HG02938 (cell line): ENCODE measurements at regions not wholly inside any gene's neighbourhood (a gene's known extent, or its start where the extent isn't known, plus 50 kb on each side); places are given as distances from the start of the nearest gene placed in this dataset.

ENCODE experiments used
- ATAC-seq: cut with Tn5 transposase; IDR thresholded peaks from one replicate; pipeline ENCODE4 v1.9.1; 2021; ENCODE audit warnings: mild to moderate bottlenecking, moderate library complexity; ENCODE audit not compliant: unreplicated experiment

DNA sequence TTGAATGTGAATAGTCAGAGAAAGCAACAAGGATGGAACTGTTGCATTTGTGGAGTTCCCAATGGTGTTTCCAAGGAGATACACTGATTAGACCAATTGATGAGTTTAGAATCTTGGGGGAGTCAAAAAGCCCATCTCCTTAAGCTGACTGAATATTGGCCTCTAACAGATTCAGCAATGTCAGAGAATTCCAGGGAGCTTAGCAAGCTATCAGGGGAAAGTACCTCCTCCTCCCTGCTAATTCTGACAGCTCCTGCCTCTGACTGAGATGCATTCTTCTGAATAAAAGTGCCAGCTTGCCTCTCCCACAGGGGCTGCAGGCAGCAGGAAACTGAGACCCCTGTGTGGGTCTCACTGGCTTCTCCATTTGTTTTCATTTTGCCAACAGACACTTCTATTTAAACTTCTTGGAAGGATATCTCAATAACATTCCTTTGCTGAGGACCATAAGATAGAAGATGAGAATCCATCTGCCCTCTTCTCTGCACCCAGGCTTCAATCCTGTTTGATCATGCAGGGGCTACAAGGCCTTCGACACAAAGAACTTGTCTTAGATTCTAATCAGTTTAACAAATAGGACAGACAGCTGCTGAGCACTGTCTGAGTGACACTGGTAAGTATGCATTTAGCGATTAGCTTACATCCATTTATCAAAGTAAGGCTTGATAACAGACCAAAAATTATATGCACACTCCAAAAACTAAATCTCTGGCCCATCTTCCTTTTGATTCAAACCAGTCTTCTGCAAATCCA lies 1080.8 kb downstream of the TUSC7 start:
- no peak for ATAC-seq

DNA sequence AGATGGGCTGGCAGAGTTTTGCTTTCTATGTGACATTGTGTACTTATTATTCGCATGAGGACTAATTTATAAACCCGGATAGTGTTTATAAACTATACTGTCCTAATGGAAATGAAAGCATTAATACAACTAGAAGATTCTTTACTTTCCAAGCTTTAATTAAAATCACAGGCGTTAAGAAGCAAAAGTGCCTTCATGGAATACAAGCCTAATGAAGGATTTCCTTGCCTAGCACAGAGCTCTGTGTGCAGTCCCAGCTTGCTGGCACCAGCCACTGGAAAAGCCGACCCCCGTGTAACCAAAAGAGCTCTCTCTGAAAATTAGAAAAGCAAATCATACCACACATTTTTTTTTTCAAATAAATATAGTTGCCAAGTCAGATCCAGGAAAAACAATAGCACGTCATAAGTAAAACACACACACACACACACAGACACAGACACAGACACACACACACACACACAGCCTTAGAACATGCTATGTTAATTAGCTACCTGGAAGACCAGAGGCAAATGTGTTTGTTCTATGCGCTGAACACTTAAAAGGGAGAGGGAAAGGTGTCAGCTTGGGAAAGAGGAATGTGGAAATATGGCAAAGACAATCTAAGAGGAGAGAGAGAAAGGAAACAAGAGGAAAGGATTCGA lies 1084.2 kb downstream of the TUSC7 start:
- no peak for ATAC-seq

DNA sequence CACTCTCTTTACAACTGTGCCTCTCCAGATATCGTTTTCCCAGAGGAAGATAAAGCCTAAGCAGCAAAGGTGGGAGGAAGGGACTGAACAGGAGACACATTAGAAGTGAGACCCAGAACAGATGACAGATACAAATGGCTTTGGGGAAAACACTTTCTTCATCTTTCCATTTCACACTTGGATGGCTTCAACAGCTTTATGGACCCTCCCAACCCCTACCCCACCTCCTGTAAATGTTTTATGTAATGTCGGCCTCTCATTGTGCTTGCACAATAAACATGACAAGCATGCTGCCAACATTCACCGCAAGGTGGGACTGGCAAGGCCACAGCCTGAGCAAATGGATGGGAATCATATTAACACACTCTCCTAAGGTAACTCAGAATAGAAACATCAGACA lies 1088.6 kb downstream of the TUSC7 start:
- no peak for ATAC-seq

DNA sequence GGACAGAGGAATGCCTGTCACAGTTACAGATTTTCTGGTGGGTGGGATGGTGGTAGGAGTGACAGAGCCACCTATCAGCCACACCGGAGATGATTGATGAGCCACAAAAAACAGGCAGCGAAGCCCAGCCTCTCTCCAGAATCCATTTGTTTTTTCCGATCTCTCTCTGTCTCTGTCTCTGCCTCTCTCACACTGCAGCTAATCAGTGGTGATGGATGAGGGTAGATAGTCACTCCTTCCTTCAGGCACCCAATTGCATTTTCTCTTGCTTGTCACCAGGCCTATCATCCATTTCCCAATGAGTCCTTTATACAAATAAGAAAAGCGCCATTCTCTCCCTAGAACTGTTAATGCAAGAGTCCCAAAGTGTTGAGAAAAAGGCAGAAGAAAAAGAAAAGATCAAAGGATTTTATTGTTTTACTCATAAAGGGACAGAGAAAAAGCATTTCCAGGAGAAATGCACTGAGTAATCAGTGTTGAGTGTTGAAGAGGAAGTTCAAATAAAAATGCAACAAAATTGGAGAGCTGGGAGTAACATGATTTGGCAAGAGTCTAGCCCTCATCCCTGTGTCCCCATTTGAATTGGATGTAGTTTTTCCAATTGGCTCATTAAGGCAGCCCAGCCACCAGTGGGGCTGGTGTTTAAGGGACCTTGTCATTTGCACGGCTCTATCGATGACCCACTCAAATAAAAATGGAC lies 1089.3 kb downstream of the TUSC7 start:
- no peak for ATAC-seq

DNA sequence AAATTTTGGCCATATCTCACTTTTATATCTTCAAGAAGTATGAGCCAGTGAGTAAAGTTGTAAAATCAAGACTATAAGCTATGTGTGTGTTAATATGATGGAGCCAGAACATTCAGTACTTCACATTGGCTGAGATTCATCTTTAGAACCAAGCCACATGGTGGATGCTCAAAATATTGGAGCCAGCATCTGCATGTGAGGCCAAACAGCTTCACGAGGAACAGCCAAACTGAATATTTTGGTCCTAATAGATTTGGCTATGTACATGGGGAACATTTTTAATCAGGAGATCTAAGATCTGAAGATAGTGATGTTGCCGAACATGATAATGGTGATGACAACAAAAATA lies 1089.8 kb downstream of the TUSC7 start:
- no peak for ATAC-seq

DNA sequence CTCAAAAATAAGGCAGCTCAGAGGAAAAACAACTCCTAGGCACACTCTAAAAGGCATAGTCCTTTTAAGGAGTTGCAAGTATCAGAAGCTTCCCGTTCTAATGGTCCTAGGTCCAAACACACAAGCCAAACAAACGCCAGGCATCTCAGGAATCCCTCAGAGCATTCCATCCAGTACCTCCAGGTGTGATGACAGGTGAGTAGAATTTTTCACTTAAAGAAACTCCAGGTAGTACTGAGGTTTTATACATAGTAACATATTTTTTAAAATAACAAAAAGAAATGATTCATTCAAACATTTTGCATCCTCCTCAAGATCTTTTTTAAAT lies 1092.3 kb downstream of the TUSC7 start:
- ATAC-seq, result no peak

DNA sequence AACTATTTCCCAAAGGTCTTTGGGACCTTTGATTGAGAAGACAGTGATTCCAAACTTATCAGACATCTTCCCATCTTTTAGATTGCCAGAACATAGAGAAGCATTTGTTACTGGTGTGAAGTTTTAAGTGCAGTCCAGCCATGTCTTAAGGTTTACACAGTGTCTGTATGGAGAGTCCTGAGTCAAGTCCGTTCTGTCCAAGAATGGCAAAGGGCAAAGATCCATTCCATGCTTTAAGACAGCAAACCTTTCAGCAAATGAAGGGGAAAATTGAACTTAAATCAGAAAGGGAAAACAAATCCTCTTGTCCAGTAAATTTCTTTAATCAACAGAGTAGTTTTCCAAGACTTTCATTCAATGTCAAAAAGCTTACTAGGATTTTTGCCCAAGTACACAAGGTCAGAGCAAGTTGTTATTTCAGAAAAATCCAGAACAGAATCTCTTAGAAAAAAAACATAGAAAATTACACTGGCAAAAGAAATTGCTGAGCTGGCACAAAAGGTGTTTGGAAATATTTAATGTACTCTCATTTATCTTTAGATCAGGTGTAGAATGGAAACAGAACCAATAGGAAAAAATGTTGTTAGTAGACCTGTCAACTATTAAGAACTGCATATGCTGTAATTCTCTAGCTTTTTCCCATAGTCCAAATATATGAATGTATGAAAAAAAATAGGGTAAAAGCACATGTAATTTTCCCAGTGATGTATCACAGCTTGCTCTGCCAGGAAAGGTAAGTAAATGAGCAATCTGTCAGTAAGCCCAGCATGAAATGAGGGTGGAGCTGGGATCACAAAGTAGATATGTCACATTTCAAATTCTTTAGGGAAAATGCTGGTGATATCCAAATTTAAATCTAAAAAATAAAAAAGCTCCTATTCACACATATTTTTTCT lies 1099.9 kb downstream of the TUSC7 start:
- ATAC-seq, result no peak

DNA sequence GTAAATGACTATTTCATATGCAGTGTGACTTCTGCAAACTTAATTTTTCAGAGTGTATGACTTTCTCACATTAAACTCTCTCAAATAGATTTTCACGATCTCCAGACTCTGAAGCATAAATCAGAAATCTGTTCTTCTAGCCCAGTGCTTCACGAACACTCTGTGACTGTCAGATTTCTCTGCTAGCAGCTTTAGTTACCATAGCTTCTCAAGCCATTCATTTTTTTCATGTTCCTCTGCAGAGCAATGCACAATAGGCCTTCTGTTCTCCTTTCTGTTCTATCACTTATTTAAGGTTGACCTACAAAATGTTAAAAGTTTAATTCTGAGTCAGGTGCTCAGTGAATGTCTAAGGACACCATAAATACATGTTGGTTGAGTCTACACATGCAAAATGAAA lies 1102.2 kb downstream of the TUSC7 start:
- no peak for ATAC-seq

DNA sequence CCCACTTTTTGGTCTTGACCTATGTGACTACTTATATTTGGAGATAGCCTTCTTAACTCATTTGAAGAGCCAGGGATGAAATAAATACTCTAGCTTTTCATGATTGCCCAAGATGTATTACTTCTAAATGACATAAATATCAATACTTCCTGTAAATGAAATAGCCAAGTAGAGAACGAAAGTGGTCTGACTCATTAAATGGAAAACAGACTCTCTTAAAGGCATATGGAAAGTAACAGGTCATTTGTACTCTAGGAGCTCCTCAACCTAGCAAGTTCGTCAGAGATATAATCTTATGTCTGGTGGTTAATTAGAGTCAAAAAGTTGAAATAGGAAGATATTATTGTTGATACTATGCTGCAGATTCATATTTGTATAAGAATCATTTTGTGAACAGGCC lies 1105.4 kb downstream of the TUSC7 start:
- no peak for ATAC-seq

DNA sequence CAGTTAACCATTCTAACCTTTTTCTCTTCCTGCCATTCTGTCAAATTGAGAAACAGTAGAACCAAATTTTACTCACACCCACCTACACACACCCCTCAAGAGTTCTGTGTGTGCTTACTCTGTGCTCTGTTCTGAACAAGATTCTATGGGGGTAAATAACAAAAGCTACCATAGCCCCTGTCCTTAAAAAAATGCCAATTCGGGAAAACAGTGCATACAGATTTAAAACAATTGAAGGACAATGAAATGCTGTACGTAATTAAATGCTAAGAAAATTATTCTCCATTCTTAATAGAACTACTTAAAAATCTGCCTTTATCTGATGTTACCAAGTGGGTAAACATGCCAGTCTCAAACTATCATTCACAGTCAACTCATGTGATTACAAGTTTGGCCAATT lies 1107.5 kb downstream of the TUSC7 start:
- ATAC-seq, result no peak

DNA sequence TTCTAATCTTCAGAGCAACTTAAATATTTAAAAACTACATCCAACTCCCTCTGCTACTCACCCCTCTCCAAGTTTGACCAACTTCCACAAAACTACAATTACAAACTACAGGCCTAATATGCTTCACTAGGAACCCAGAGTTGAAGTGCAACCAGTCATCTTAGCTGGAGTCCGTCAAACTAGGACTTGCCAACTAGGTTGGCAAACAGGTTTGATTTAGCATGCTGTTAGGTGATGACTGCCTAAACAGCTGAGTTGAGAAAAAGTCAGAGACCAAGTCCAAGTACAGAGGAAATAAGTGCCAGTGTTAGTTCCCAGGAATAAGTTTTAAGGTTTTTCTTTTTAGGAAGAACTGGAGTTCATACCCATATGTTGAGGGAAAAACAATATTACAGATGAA lies 1109.0 kb downstream of the TUSC7 start:
- no peak for ATAC-seq

DNA sequence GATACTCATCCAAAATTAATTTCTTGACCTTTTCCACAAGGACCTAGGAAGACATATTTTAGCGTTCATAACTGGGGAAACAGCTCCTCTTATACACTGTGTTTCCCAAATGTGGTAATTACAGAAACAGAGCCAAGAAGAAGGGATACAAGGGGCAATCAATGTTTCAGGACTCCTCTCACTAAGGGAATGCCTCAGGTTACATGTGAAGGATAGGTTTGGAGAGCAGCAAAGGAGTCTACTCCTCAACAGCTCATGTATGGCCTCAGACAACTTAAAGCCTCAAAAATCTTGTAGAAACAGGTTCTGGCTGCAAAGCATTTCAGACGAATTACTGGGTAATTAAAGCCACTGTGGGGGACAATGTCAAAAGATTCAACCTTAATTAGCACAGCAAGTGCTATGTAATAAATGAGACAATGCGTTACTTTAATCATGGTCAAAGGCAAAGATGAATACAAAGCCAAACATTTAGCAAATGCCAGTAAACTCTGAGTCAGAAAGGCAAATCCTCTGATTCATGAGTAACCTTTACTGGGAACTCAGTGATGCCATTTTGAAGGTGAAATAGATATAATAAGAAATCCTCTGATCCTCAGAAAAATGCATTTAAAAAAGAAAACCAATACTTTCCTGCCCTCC lies 1111.2 kb downstream of the TUSC7 start:
- no peak for ATAC-seq

DNA sequence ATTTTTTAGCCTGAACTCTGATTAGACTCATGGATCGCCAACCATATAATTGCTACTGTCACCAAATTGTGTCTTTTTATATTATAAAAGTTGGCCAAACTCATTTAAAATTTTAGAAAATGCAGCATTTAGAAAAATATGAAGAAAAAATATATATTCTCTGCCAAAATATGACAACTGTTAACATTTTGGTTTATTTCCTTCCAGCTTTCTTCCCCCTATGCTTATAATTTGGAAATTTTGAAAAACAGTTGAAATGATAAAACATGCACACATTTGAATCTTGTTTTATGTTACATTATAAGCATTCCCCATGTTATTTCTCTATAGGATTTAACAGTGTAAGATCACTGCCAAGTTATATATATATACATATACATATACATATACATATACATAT lies 1112.8 kb downstream of the TUSC7 start:
- no peak for ATAC-seq

DNA sequence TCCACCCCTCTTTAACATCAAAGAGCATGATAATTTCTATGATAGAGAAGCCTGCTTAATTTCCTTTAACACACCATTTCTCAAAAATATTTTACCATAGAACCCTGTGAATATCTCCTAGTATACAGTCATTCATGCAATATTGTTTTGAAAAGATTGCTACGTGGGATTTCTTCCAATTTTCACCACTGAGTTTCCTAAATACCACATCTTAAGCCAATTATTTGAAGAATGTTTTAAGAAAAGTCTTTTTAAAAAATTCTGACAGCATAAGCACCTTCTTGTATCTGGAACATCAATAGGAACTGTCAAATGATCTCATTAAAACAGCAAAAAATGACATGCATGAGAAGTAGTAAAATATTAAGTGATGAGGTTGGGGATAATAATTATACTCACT lies 1126.7 kb downstream of the TUSC7 start:
- ATAC-seq, result no peak

DNA sequence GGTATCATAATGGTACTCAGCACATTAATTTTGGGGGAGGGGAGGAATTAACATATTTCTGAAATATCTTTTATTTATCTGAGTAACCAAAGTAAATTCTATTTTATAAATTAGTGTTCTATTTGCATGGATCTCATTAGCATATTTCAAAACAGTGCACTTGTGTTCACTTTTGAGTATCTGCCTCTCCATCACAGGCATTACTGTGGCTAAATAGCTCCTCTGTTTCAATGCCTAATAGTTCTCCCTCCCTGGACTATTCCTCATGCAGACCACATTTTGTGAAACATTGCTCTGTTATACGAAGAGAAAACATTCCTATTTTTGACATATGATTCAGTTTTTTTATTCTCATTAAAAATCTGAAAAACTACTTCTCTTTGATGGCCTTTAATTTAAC lies 1127.8 kb downstream of the TUSC7 start:
- no peak for ATAC-seq

DNA sequence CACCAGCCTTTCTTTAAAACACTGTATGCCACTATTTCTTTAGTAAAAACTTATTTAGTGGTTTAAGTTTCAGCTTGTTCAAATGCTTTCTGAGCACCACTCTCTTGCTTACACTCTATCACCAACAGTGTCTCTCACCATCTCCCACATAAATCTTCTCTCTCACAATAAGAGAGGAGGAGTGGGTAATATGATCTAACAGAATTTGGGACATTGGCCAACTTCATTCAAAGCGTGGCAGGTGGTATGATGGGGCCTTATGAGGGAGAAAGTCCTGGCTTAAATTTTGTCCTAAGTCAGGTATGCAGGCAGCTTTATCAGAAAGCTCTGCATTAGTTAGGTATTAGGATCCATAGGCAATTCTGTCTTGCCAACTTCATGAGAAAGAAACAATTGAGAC lies 1132.5 kb downstream of the TUSC7 start:
- ATAC-seq, result no peak

DNA sequence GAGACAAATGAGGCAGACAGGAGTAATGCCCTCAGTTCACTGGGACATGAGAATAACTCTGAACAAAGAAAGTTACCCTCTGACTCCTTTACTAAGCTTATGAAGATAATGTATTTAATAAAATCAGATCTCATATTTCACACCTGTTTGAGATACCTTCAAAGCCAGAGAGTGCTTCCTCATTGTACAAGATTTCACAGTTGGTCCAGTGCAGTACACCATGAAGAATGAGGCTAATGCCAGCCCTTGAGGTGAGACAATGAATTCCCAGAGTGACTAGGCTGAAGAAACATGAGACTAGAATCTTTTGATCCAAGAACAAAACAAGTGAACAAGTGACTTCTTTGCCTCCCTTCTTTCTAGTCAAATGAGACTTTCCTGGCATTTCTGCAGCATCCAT lies 1133.8 kb downstream of the TUSC7 start:
- no peak for ATAC-seq

DNA sequence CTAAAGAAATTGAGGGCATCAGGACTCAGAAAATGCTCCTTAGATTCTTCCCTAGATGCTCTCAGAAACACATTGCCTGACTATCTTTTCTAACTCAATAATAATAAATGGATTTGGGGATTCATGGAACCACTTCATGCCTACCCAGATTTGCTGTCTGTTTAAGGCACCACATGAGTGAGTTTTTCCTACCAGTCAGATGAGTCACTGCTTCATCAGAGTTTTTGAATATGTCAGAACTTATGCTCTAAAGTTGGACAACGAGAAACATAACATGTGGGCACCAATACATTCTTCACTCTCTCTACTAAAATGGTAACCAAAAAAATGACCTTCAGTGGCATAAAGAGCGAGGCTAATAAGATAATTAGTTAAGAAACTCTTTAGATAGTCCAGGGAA lies 1135.1 kb downstream of the TUSC7 start:
- ATAC-seq, result no peak

DNA sequence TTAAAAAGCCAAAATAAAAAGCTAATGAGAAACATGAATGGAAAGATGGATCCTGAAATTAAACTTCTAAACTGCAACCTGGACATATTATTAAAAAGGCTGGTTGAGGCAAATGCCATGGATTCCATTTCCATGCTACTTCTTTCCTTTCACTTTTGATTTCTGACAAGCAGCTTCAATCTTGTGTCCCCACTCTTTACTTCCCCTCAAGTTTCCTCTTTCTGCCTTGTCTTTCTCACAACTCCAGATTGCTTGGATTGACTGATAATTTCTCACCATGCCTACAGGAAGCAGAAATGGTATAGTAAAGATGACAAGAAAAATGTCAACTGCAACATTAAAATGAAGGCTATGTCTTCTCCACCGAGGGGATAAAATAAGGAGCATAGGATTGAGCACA lies 1136.7 kb downstream of the TUSC7 start:
- no peak for ATAC-seq

DNA sequence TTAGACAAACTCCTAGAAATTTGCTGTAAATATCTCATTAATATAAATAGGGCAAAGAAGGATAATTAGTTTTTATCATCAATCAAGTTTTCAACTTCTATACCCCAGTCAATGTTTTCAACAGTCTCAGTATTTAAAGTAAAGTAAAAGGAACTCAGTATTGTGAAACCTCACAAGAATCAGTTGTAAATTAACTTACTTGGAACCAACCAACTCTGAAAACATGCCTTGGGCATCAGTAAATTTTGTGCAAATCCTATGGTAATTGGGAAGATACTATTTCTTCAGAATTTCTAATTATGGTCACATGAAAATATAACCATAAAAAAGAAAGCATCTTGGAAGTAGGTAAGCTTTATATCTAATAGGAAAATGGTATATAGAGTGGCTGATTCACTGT lies 1139.0 kb downstream of the TUSC7 start:
- no peak for ATAC-seq
